HUES64 (cell line): ENCODE measurements at regions not wholly inside any gene's neighbourhood (a gene's known extent, or its start where the extent isn't known, plus 50 kb on each side); places are given as distances from the start of the nearest gene placed in this dataset.

Experiments
- H3K27ac ChIP-seq: 2 replicates; pipeline ENCODE4 v1.7.0; 2013; ENCODE audit warnings: low read depth, low read length, inconsistent platforms
- H3K27me3 ChIP-seq: 2 replicates; pipeline ENCODE4 v1.6.1; 2013; ENCODE audit warnings: mild to moderate bottlenecking, low read length; ENCODE audit not compliant: insufficient read depth
- H3K36me3 ChIP-seq: 2 replicates; pipeline ENCODE4 v1.6.1; 2013; ENCODE audit warnings: mild to moderate bottlenecking, low read length; ENCODE audit not compliant: insufficient read depth
- H3K4me1 ChIP-seq: 2 replicates; pipeline ENCODE4 v1.6.1; 2013; ENCODE audit warnings: mild to moderate bottlenecking, low read length, moderate library complexity; ENCODE audit not compliant: insufficient read depth
- H3K4me3 ChIP-seq: 2 replicates; pipeline ENCODE4 v1.5.1; 2013; ENCODE audit warnings: mild to moderate bottlenecking, low read length, moderate library complexity
- H3K9ac ChIP-seq: 2 replicates; pipeline ENCODE4 v1.6.1; 2013; ENCODE audit warnings: mild to moderate bottlenecking, low read depth, low read length
- H3K9me3 ChIP-seq: 2 replicates; pipeline ENCODE4 v1.6.1; 2013; ENCODE audit warnings: low read depth, low read length; ENCODE audit not compliant: insufficient read depth
- WGBS: fragments of 150-250, 120-280 bp; methylation state at CpG from one replicate; pipeline ENCODE4 v1.1.7; 2013; ENCODE audit warnings: missing lambda C conversion rate; 5-methylcytosine and 5-hydroxymethylcytosine counted together

GRCh38 chr3:191781044-191781443, 320.1 kb downstream of the PYDC2 start:
- Histone ChIP-seq H3K4me3 (no peak overlapping the region), H3K9me3 (no peaks in the 10 kb centered on the region), H3K36me3 (no peaks in the 10 kb centered on the region), H3K27me3 (no peaks in the 10 kb centered on the region), H3K9ac (no peak overlapping the region), H3K27ac (no peak overlapping the region), H3K4me1 (no peaks in the 10 kb centered on the region)
- WGBS = 89% methylated on average over 4 of the region's 4 CpGs

- H3K9ac ChIP-seq = no peak overlapping the region
- no peaks in the 10 kb centered on the region for H3K27me3 ChIP-seq
- H3K27ac ChIP-seq = no peak overlapping the region
- no peaks in the 10 kb centered on the region for H3K36me3 ChIP-seq
- no peaks in the 10 kb centered on the region for H3K9me3 ChIP-seq
- H3K4me1 ChIP-seq = no peaks in the 10 kb centered on the region
- H3K4me3 ChIP-seq = no peak overlapping the region
These were observed 322.1 kb downstream of the PYDC2 start for GRCh38 chr3:191783024-191783423.

- no peak overlapping the region for H3K9ac ChIP-seq
- no peaks in the 10 kb centered on the region for H3K4me1 ChIP-seq
- H3K36me3 ChIP-seq = no peaks in the 10 kb centered on the region
- WGBS = 95% methylated on average over 1 of the region's 1 CpG
- no peak overlapping the region for H3K27ac ChIP-seq
- no peaks in the 10 kb centered on the region for H3K27me3 ChIP-seq
- H3K4me3 ChIP-seq = no peak overlapping the region
- peaks cover 15% of the 10 kb centered on the region for H3K9me3 ChIP-seq
These were observed 330.0 kb downstream of the PYDC2 start for GRCh38 chr3:191790934-191791333.

GRCh38 chr3:191792580-191792979, 331.6 kb downstream of the PYDC2 start:
- Histone ChIP-seq H3K27ac (no peak overlapping the region), H3K36me3 (no peaks in the 10 kb centered on the region), H3K4me1 (no peaks in the 10 kb centered on the region), H3K27me3 (no peaks in the 10 kb centered on the region), H3K4me3 (no peak overlapping the region), H3K9ac (no peak overlapping the region), H3K9me3 (peaks cover 15% of the 10 kb centered on the region)
- WGBS = 80% methylated on average over 1 of the region's 2 CpGs

GRCh38 chr3:191795196-191795595, 334.2 kb downstream of the PYDC2 start:
- Histone ChIP-seq H3K36me3 (no peaks in the 10 kb centered on the region), H3K9me3 (peaks cover 14% of the 10 kb centered on the region), H3K27ac (no peak overlapping the region), H3K4me1 (no peaks in the 10 kb centered on the region), H3K4me3 (no peak overlapping the region), H3K9ac (no peak overlapping the region), H3K27me3 (no peaks in the 10 kb centered on the region)
- no CpG with 5 or more reads among the region's 1 CpG for WGBS

- peaks cover 3% of the 10 kb centered on the region; the same call in 1 of the 2 replicates for H3K9me3 ChIP-seq
- H3K27ac ChIP-seq = no peak overlapping the region
- H3K27me3 ChIP-seq = no peaks in the 10 kb centered on the region
- 93% methylated on average over 2 of the region's 3 CpGs for WGBS
- H3K9ac ChIP-seq = no peak overlapping the region
- H3K4me1 ChIP-seq = no peaks in the 10 kb centered on the region
- no peaks in the 10 kb centered on the region for H3K36me3 ChIP-seq
- H3K4me3 ChIP-seq = no peak overlapping the region
These were observed 336.3 kb downstream of the PYDC2 start for GRCh38 chr3:191797271-191797670.

- WGBS = 94% methylated on average over 3 of the region's 3 CpGs
- no peak overlapping the region for H3K4me3 ChIP-seq
- H3K27me3 ChIP-seq = no peaks in the 10 kb centered on the region
- H3K9me3 ChIP-seq = peaks cover 13% of the 10 kb centered on the region; the same call in 1 of the 2 replicates
- H3K36me3 ChIP-seq = no peaks in the 10 kb centered on the region
- no peak overlapping the region for H3K27ac ChIP-seq
- H3K4me1 ChIP-seq = no peaks in the 10 kb centered on the region
- H3K9ac ChIP-seq = no peak overlapping the region
These were observed 341.7 kb downstream of the PYDC2 start for GRCh38 chr3:191802671-191803070.

GRCh38 chr3:191804935-191805334, 344.0 kb downstream of the PYDC2 start:
- no peaks in the 10 kb centered on the region for H3K36me3 ChIP-seq
- 90% methylated on average over 1 of the region's 1 CpG for WGBS
- no peaks in the 10 kb centered on the region for H3K4me1 ChIP-seq
- H3K9ac ChIP-seq = no peak overlapping the region
- H3K9me3 ChIP-seq = peaks cover 13% of the 10 kb centered on the region; the same call in 1 of the 2 replicates
- no peaks in the 10 kb centered on the region for H3K27me3 ChIP-seq
- no peak overlapping the region for H3K4me3 ChIP-seq
- no peak overlapping the region for H3K27ac ChIP-seq

GRCh38 chr3:191808073-191808472, 347.1 kb downstream of the PYDC2 start:
- WGBS = 98% methylated on average over 3 of the region's 3 CpGs
- Histone ChIP-seq H3K4me1 (no peaks in the 10 kb centered on the region), H3K9me3 (peaks cover 4% of the 10 kb centered on the region; the same call in 1 of the 2 replicates), H3K27ac (no peak overlapping the region), H3K9ac (no peak overlapping the region), H3K36me3 (no peaks in the 10 kb centered on the region), H3K27me3 (no peaks in the 10 kb centered on the region), H3K4me3 (no peak overlapping the region)

- Histone ChIP-seq H3K4me1 (no peaks in the 10 kb centered on the region), H3K4me3 (no peak overlapping the region), H3K9me3 (no peaks in the 10 kb centered on the region), H3K27ac (no peak overlapping the region), H3K9ac (no peak overlapping the region), H3K36me3 (no peaks in the 10 kb centered on the region), H3K27me3 (no peaks in the 10 kb centered on the region)
- WGBS = 93% methylated on average over 1 of the region's 1 CpG
These were observed 348.5 kb downstream of the PYDC2 start for GRCh38 chr3:191809326-191809949.

- Histone ChIP-seq H3K4me1 (no peaks in the 10 kb centered on the region), H3K27me3 (no peaks in the 10 kb centered on the region), H3K9me3 (no peaks in the 10 kb centered on the region), H3K36me3 (no peaks in the 10 kb centered on the region), H3K27ac (no peak overlapping the region), H3K9ac (no peak overlapping the region), H3K4me3 (no peak overlapping the region)
These were observed 352.3 kb downstream of the PYDC2 start for GRCh38 chr3:191813245-191813644.

- Histone ChIP-seq H3K36me3 (no peaks in the 10 kb centered on the region), H3K4me3 (no peak overlapping the region), H3K27ac (no peak overlapping the region), H3K9ac (no peak overlapping the region), H3K27me3 (no peaks in the 10 kb centered on the region), H3K4me1 (no peaks in the 10 kb centered on the region), H3K9me3 (no peaks in the 10 kb centered on the region)
These were observed 387.9 kb downstream of the PYDC2 start for GRCh38 chr3:191848818-191849217.
